T-helper 2 cell treated with Interferon-gamma antibody and Interleukin-4, amounts not matched to agents 5 μg/mL and 100 μg/mL, for 36 hours (primary cell): ENCODE measurements at regions not wholly inside any gene's neighbourhood (a gene's known extent, or its start where the extent isn't known, plus 50 kb on each side); places are given as distances from the start of the nearest gene placed in this dataset.

ENCODE experiments used
- DNase-seq: peaks from one replicate; pipeline ENCODE4 v3.0.0; 2021; ENCODE audit warnings: low spot score
- H3K27ac Mint-ChIP-seq: one replicate; pipeline ENCODE4 v1.8.0; 2021; ENCODE audit warnings: mild to moderate bottlenecking, mixed read lengths
- H3K27me3 Mint-ChIP-seq: one replicate; pipeline ENCODE4 v1.8.0; 2021; ENCODE audit warnings: low read depth, mixed read lengths
- H3K36me3 Mint-ChIP-seq: one replicate; pipeline ENCODE4 v1.8.0; 2021; ENCODE audit warnings: low read depth, mixed read lengths
- H3K4me1 Mint-ChIP-seq: one replicate; pipeline ENCODE4 v1.8.0; 2021; ENCODE audit warnings: low read depth, mixed read lengths
- H3K4me3 Mint-ChIP-seq: one replicate; pipeline ENCODE4 v1.8.0; 2022; ENCODE audit warnings: mild to moderate bottlenecking, moderate library complexity, mixed read lengths
- H3K9me3 Mint-ChIP-seq: one replicate; pipeline ENCODE4 v1.8.0; 2021; ENCODE audit warnings: mixed read lengths

DNA sequence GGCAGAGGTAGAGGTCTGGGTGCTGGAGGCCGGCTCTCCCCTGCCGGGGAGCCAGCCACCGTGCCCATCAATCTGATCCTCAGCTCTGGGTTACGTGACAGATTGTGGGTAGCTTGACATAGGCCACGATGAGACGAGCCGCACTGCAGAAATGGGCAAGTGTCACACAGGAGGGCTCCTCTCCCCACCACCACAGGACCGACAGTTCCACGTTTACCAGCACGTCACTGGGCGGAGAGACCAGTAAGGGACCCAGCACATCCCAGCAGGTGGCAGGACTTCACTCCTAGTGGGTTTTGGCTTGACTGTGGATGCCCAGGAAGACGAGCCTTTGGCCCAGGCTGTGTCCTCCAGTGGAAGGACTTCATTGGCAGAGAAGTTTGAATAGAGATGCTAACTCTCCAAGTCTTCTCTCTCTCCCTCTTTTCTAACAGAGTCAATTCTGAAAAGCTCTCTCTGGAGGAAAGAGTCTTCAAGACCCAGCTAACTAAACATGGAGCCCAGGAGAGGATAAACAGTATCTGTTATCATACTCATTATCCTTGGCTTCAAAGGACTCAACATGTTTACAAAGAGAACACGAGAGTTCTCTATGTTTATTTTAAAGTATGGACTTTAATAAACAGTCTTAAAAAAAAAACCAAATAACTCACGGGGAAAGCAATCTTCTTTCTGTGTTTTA is 129.3 kb upstream of the JCAD start:
- H3K36me3 Mint-ChIP-seq = no peaks in the 10 kb centered on the region
- H3K9me3 Mint-ChIP-seq = peaks cover 5% of the 10 kb centered on the region
- H3K27me3 Mint-ChIP-seq = peaks cover 16% of the 10 kb centered on the region
- no peak overlapping the region for H3K27ac Mint-ChIP-seq
- peaks cover 10% of the 10 kb centered on the region for H3K4me1 Mint-ChIP-seq
- H3K4me3 Mint-ChIP-seq = no peak overlapping the region
- DNase-seq = no peak

DNA sequence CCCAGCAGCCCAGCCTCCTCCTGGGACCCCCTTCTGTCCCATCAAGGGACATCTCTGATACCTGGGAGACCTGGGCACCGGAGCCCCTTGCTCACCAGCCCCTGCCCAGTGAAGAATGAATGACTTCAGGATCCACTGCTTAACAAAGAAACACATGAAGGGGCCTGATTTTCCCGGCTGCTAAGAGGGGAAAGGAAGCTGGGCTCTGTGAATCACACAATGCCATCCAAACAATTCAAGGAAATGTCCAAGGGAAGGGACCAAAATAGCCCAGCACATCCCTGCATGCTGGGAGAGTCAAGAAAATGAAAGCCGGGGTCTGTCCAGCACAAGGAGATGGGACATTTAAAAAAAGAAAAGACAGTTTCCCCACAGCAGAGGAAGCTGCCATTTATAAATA is 128.7 kb upstream of the JCAD start:
- Mint-ChIP-seq H3K27ac (no peak overlapping the region), H3K4me3 (no peak overlapping the region), H3K36me3 (no peaks in the 10 kb centered on the region), H3K27me3 (peaks cover 16% of the 10 kb centered on the region), H3K4me1 (peaks cover 7% of the 10 kb centered on the region), H3K9me3 (no peaks in the 10 kb centered on the region)
- DNase-seq = no peak

GRCh38 chr10:30187010-30187409 is 127.6 kb upstream of the JCAD start:
- Mint-ChIP-seq H3K27ac (no peak overlapping the region), H3K4me1 (peaks cover 2% of the 10 kb centered on the region), H3K9me3 (no peaks in the 10 kb centered on the region), H3K27me3 (peaks cover 16% of the 10 kb centered on the region), H3K36me3 (no peaks in the 10 kb centered on the region), H3K4me3 (no peak overlapping the region)
- no peak for DNase-seq

- no peak overlapping the region for H3K4me3 Mint-ChIP-seq
- no peak overlapping the region for H3K27ac Mint-ChIP-seq
Observed at GRCh38 chr10:30186371-30186875, 127.0 kb upstream of the JCAD start.

GRCh38 chr10:30185916-30186315 is 126.5 kb upstream of the JCAD start:
- Mint-ChIP-seq H3K27me3 (peaks cover 16% of the 10 kb centered on the region), H3K4me1 (peaks cover 2% of the 10 kb centered on the region), H3K36me3 (no peaks in the 10 kb centered on the region), H3K27ac (no peak overlapping the region), H3K9me3 (no peaks in the 10 kb centered on the region), H3K4me3 (no peak overlapping the region)
- no peak for DNase-seq

More at GRCh38 chr10:30186371-30186875, 127.0 kb upstream of the JCAD start:
- H3K9me3 Mint-ChIP-seq = no peaks in the 10 kb centered on the region
- no peak for DNase-seq
- no peaks in the 10 kb centered on the region for H3K36me3 Mint-ChIP-seq
- peaks cover 16% of the 10 kb centered on the region for H3K27me3 Mint-ChIP-seq
- peaks cover 2% of the 10 kb centered on the region for H3K4me1 Mint-ChIP-seq

DNA sequence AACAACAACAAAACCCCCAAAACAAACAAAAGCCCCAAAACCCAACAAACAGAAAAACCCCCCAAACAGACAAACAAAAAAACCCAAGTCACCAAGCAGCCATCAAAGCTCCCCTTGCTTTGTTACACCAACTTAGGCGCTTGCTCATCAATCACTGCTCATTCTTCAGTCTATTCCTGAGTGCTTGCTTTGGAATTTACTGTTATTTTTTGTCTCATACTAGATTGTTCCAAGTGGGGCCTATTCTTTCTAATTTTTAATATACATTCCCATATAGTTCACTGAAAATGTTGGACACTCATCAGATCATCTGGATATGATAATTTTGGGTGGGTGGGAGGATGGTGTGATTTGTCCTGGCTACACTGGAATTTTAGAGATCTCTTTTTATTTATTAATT is 126.0 kb upstream of the JCAD start:
- DNase-seq = no peak
- Mint-ChIP-seq H3K27ac (no peak overlapping the region), H3K4me1 (peaks cover 2% of the 10 kb centered on the region), H3K27me3 (peaks cover 18% of the 10 kb centered on the region), H3K4me3 (no peak overlapping the region), H3K36me3 (no peaks in the 10 kb centered on the region), H3K9me3 (no peaks in the 10 kb centered on the region)

GRCh38 chr10:30184397-30185033 is 125.1 kb upstream of the JCAD start:
- Mint-ChIP-seq H3K27ac (no peak overlapping the region), H3K4me3 (no peak overlapping the region), H3K27me3 (peaks cover 25% of the 10 kb centered on the region), H3K36me3 (no peaks in the 10 kb centered on the region), H3K9me3 (no peaks in the 10 kb centered on the region), H3K4me1 (peaks cover 2% of the 10 kb centered on the region)
- DNase-seq = no peak

DNA sequence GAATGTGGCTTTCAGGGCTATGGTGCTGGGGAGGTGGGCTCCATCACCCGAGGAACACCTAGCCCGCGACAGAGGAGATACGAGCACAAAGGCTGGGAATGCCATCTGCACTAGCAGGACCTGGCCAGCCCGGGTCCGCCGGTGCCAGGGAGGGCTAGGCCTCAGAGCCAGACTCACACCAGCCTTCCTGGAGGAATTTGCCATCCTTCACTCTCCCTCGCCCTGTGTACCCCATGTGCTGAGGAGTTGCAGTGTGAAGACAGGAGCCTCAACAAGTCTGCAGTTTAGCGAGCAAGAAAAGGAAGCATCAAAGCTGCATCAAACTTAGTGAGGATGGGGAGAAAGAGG is 123.6 kb upstream of the JCAD start:
- no peak overlapping the region for H3K4me3 Mint-ChIP-seq
- H3K36me3 Mint-ChIP-seq = no peaks in the 10 kb centered on the region
- H3K27ac Mint-ChIP-seq = no peak overlapping the region
- no peak for DNase-seq
- no peaks in the 10 kb centered on the region for H3K9me3 Mint-ChIP-seq
- peaks cover 30% of the 10 kb centered on the region for H3K27me3 Mint-ChIP-seq
- H3K4me1 Mint-ChIP-seq = peaks cover 2% of the 10 kb centered on the region

DNA sequence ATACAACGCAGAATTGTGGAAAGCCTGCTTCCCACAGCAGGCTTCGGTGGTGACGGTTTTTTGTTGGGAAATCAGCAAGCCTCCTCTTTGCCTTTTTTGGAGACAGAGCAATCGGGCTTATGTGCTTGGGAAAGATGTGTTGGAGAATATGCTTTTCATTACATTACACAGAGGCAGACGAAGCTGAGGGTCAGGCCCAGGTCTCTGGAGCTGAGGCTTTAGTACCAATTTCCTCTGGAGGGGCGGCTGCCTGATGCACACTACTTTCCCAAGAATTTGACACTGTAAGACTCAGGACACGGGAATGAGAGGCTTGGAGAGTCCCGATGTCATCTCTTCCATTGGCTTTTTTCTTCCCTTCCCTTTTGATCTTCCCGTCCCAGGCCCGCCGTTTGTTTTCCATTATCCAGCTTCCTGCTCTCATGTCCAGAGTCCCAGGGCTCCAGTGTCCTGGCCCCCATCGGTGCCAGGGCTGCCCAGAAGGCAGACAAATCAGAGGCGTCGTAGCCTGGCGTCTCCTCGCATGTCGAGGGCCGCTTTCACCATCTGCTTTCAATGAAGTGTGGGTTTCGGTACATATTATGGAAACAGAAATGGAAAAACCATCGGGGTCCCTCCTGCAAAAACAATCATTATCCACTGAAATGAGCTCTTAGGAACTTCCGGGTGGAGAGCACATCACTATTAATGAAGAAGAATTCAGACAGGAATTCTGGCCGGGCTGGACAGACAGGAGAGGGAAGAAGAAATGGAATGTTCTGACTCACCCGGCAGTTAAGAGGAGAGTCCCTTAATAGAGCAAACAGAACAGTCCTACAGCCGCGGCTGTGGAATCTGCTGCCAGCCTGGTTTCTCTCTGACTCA is 123.0 kb upstream of the JCAD start:
- H3K4me1 Mint-ChIP-seq = peaks cover 2% of the 10 kb centered on the region
- no peaks in the 10 kb centered on the region for H3K36me3 Mint-ChIP-seq
- peaks cover 33% of the 10 kb centered on the region for H3K27me3 Mint-ChIP-seq
- no peak overlapping the region for H3K27ac Mint-ChIP-seq
- H3K4me3 Mint-ChIP-seq = no peak overlapping the region
- H3K9me3 Mint-ChIP-seq = no peaks in the 10 kb centered on the region
- no peak for DNase-seq

- no peaks in the 10 kb centered on the region for H3K36me3 Mint-ChIP-seq
- DNase-seq = no peak
Observed at GRCh38 chr10:30178356-30178964, 119.1 kb upstream of the JCAD start.

GRCh38 chr10:30176776-30177533 is 117.6 kb upstream of the JCAD start:
- H3K36me3 Mint-ChIP-seq = no peaks in the 10 kb centered on the region
- H3K4me3 Mint-ChIP-seq = no peak overlapping the region
- DNase-seq = no peak
- H3K27ac Mint-ChIP-seq = no peak overlapping the region
- H3K4me1 Mint-ChIP-seq = peaks cover 11% of the 10 kb centered on the region
- H3K27me3 Mint-ChIP-seq = peaks cover 40% of the 10 kb centered on the region
- H3K9me3 Mint-ChIP-seq = no peaks in the 10 kb centered on the region

More at GRCh38 chr10:30178356-30178964, 119.1 kb upstream of the JCAD start:
- H3K9me3 Mint-ChIP-seq = no peaks in the 10 kb centered on the region
- H3K27me3 Mint-ChIP-seq = peaks cover 36% of the 10 kb centered on the region
- H3K4me1 Mint-ChIP-seq = no peaks in the 10 kb centered on the region
- H3K4me3 Mint-ChIP-seq = no peak overlapping the region
- H3K27ac Mint-ChIP-seq = no peak overlapping the region

DNA sequence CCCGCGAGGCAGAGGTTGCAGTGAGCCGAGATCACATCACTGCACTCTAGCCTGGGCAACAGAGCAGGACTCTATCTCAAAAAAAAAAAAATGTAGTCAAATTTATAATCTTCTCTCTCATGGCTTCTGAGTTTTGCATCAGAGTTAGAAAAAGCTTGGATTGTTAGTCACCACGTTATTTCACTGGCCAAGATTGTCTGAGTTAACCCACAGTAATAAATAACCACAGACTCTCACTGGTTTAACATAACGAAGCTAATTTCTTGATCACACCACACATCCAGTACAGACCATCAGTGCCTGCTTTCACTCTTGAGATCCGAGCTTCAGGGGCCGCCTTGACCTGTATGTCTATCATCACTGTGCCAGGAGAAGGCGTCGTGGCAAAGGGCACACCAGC is 116.8 kb upstream of the JCAD start:
- no peak overlapping the region for H3K4me3 Mint-ChIP-seq
- H3K27me3 Mint-ChIP-seq = peaks cover 40% of the 10 kb centered on the region

GRCh38 chr10:30172673-30173072 is 113.3 kb upstream of the JCAD start:
- Mint-ChIP-seq H3K4me3 (no peak overlapping the region), H3K27ac (no peak overlapping the region), H3K36me3 (peaks cover 4% of the 10 kb centered on the region), H3K4me1 (peaks cover 26% of the 10 kb centered on the region), H3K9me3 (peaks cover 4% of the 10 kb centered on the region), H3K27me3 (peaks cover 29% of the 10 kb centered on the region)
- no peak for DNase-seq

More for the DNA sequence above, 116.8 kb upstream of the JCAD start:
- no peaks in the 10 kb centered on the region for H3K36me3 Mint-ChIP-seq
- no peak for DNase-seq
- peaks cover 17% of the 10 kb centered on the region for H3K4me1 Mint-ChIP-seq
- no peak overlapping the region for H3K27ac Mint-ChIP-seq
- no peaks in the 10 kb centered on the region for H3K9me3 Mint-ChIP-seq
